ENCODE measurements at regions not wholly inside any gene's neighbourhood (a gene's known extent, or its start where the extent isn't known, plus 50 kb on each side); places are given as distances from the start of the nearest gene placed in this dataset.

DNA sequence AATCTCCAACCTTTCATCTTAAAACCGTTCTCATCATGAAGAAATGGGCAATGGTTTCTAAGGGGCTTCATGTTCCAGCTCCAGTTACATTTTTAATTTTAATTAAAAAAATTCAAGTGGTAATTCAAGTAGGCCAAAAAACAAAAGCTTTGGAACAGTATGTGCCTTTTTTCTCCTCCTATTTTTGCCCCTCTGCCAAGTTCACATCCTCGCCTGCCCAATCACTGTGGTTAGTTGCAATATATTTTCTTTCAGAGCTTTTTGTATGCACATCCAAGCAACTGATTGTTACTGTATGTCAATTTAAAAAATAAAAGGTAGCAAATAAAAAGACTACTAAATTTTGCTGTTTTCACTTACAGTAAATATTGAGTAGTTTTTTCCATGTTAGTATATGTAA lies 99.8 kb upstream of the B3GAT2 start:
- TF ChIP-seq, protein P1, sequence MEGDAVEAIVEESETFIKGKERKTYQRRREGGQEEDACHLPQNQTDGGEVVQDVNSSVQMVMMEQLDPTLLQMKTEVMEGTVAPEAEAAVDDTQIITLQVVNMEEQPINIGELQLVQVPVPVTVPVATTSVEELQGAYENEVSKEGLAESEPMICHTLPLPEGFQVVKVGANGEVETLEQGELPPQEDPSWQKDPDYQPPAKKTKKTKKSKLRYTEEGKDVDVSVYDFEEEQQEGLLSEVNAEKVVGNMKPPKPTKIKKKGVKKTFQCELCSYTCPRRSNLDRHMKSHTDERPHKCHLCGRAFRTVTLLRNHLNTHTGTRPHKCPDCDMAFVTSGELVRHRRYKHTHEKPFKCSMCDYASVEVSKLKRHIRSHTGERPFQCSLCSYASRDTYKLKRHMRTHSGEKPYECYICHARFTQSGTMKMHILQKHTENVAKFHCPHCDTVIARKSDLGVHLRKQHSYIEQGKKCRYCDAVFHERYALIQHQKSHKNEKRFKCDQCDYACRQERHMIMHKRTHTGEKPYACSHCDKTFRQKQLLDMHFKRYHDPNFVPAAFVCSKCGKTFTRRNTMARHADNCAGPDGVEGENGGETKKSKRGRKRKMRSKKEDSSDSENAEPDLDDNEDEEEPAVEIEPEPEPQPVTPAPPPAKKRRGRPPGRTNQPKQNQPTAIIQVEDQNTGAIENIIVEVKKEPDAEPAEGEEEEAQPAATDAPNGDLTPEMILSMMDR (IDR thresholded peaks at IDR 0.05), result no peak
- TF ChIP-seq EP300 (IDR thresholded peaks at IDR 0.05) (no peak), POLR2A (IDR thresholded peaks at IDR 0.05) (no peak)

All from tibial nerve (tissue), 4 donors.